ENCODE measurements at regions not wholly inside any gene's neighbourhood (a gene's known extent, or its start where the extent isn't known, plus 50 kb on each side); places are given as distances from the start of the nearest gene placed in this dataset.

- TF ChIP-seq CTCF (IDR thresholded peaks at IDR 0.05; ENCODE audit: low read depth, low read length, poor library complexity, severe bottlenecking) (no peak), EZH2phosphoT487 (IDR thresholded peaks at IDR 0.05; ENCODE audit: borderline replicate concordance, low read length) (no peak)
These were observed 1427.9 kb downstream of the FAM133A start for GRCh38 chrX:95101851-95102390.

Measured in DOHH2 (cell line).